HG03039 (cell line): ENCODE measurements at regions not wholly inside any gene's neighbourhood (a gene's known extent, or its start where the extent isn't known, plus 50 kb on each side); places are given as distances from the start of the nearest gene placed in this dataset.
"Not testable (repeated sequence)": the region's sequence is repeated elsewhere in the genome, so short reads cannot be mapped to it uniquely, and the experiment has no call there.

Experiments used
- ATAC-seq: cut with Tn5 transposase; IDR thresholded peaks from one replicate; pipeline ENCODE4 v1.9.1; 2021; ENCODE audit warnings: mild to moderate bottlenecking, moderate library complexity; ENCODE audit not compliant: unreplicated experiment

- no peak for ATAC-seq
These were observed 324.7 kb upstream of the GRAMD2B start for GRCh38 chr5:126098330-126099017.

- no peak for ATAC-seq
These were observed 324.1 kb upstream of the GRAMD2B start for GRCh38 chr5:126099077-126099476.

DNA sequence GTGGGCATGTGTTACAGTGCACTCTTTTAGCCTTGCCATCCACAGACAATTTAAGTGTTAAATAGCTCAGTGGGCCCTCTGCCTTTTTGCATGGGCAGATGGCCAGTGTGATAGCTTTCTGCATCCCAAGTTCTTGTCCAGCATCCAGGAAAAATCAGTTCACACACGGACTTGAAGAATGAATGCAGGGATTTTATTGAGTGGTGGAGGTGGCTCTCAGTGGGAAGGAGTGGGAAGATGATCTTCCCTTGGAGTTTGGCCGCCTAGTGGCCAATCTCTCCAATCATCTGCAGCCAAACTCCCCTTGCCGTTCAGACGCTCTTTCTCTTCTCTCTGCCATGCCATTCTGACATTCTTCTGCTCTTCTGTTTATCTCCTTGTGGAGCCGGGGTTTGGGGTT is 322.4 kb upstream of the GRAMD2B start:
- no peak for ATAC-seq

DNA sequence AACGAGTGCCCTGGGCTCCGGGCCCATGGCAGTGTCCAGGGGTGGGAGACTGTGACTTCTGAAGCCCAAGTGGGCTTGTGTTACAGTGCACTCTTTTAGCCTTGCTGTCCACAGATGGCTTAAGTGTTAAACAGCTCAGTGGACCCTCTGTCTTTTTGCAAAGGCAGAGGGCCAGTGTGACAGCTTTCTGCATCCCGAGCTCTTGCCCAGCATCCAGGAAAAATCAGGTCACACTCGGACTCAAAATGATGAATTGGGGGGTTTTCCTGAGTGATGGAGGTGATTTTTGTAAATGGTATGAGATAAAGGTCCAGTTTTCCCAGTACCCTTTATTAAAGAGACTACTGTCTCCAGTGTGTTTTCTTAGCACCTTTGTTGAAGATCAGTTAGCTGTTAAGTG is 321.3 kb upstream of the GRAMD2B start:
- ATAC-seq, result no peak

DNA sequence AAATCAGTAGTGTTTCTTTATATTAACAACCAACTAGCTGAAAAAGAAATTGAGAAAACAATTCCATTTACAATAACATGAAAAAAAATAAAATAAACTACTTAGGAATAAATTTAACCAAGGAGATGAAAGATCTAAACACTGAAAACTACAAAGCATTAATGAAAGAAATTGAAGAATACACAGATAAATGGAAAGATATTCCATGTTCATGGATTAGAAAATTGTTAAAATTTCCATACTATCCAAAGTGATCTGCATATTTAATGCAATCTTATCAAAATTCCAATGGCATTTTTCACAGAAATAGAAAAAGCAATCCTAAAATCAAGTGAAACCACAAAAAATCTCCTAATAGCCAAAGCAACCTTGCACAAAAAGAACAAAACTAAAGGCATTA is 320.2 kb upstream of the GRAMD2B start:
- no peak for ATAC-seq

- no peak for ATAC-seq
These were observed 319.3 kb upstream of the GRAMD2B start for GRCh38 chr5:126103868-126104267.

DNA sequence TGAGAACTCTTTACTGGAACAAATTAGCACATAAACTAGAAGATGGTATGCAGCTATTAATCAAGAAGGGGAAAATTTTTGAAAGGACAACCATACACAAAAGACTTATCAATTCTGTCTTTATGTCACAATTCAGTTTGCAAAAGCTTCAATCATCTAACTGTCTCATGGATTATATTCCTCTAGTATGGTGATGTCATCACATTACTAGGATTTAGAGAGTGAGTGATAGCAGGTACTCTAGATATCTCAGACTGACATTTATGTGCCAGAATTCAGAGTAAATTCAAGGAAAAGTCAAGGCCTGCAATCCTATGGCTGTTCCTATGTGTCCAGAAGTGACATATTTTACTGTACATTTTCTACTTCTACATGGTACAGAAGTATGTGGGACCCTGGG is 318.9 kb upstream of the GRAMD2B start:
- ATAC-seq, result no peak

GRCh38 chr5:126104951-126105350 is 318.3 kb upstream of the GRAMD2B start:
- no peak for ATAC-seq

GRCh38 chr5:126106029-126106428 is 317.2 kb upstream of the GRAMD2B start:
- ATAC-seq, result no peak

- ATAC-seq, result no peak
These were observed 315.8 kb upstream of the GRAMD2B start for GRCh38 chr5:126107381-126107780.

GRCh38 chr5:126108470-126108869 is 314.7 kb upstream of the GRAMD2B start:
- no peak for ATAC-seq

GRCh38 chr5:126115059-126115629 is 308.1 kb upstream of the GRAMD2B start:
- no peak for ATAC-seq

DNA sequence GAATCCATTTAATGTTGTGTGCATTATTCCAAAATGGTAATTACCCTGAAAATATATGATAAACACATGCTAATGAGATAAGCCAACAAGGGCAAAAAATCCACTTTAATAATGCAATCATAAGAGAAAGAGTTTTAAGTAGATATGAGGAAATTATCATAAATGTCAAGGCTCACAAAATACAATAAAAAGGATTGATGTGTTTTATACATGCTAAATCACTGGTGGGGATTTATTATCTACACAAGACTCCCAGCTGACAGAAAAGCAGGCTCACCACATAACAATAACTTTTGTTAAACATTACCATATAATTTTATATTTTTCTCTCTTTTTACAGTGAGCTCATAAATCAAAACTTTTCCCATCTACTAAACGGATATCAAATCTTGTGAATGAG is 306.2 kb upstream of the GRAMD2B start:
- no peak for ATAC-seq

DNA sequence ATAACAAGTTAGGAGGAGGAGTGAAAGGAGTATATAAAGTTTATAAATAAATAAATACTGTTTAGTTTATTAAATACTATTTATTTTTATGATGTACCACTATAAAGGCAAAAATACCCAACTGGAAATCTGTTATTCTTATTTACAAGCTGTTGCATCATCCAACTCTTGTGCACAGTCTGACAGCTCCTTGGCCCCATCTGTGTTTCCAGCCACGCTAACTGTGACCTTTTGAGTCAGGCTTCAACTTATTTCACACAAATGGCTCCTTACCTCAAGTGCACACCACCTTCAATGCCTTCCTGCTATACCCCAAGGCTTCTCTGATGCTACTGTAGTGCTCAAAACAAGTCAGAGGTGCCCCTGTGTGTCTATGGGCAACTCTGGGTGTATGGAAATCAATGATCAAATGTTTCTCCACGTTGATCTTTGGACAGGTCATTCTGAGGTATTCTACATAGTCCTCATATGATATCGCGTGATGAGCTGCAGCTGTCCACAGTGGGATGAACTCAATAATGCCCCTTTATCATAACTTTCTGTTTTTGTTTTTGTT is 303.2 kb upstream of the GRAMD2B start:
- no peak for ATAC-seq

DNA sequence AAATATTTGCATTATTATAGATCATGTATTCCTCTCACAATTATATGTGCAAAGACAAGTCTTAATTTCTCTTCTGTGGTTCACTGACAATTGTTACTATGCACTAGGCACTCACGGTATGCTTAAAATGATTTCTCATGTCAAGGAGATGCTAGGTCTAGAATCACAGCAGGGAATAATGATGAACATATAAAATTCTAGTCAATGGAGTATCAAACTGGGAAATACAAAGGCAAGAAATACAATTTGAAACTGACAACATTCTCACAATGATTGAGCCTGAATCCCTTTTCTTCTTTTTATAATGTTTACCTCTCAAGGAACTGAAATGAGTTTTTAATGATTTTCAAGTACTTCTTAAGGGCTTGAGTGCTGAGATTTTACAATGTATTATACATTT is 302.3 kb upstream of the GRAMD2B start:
- ATAC-seq, result no peak

- ATAC-seq, result no peak
These were observed 300.3 kb upstream of the GRAMD2B start for GRCh38 chr5:126122942-126123341.

- ATAC-seq, result no peak
These were observed 298.4 kb upstream of the GRAMD2B start for GRCh38 chr5:126124706-126125345.

- ATAC-seq, result no peak
These were observed 297.8 kb upstream of the GRAMD2B start for GRCh38 chr5:126125407-126125806.

- no peak for ATAC-seq
These were observed 296.6 kb upstream of the GRAMD2B start for GRCh38 chr5:126126574-126126973.

DNA sequence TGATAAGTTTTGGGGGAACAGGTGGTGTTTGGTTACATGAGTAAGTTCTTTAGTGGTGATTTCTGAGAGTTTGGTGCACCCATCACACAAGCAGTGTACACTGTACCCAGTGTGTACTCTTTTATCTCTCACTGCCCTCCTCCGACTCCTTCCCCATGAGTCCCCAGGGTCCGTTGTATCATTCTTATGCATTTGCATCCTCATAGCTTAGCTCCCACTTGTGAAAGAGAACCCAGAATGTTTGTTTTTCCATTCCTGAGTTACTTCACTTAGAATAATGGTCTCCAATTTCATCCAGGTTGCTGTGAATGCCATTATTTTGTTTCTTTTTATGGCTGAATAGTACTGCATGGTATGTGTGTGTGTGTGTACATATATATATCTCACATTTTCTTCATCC is 295.8 kb upstream of the GRAMD2B start:
- ATAC-seq, result not testable (repeated sequence)

GRCh38 chr5:126129431-126129830 is 293.8 kb upstream of the GRAMD2B start:
- no peak for ATAC-seq

- no peak for ATAC-seq
These were observed 289.8 kb upstream of the GRAMD2B start for GRCh38 chr5:126133424-126133823.
